ENCODE measurements at regions not wholly inside any gene's neighbourhood (a gene's known extent, or its start where the extent isn't known, plus 50 kb on each side); places are given as distances from the start of the nearest gene placed in this dataset.

DNA sequence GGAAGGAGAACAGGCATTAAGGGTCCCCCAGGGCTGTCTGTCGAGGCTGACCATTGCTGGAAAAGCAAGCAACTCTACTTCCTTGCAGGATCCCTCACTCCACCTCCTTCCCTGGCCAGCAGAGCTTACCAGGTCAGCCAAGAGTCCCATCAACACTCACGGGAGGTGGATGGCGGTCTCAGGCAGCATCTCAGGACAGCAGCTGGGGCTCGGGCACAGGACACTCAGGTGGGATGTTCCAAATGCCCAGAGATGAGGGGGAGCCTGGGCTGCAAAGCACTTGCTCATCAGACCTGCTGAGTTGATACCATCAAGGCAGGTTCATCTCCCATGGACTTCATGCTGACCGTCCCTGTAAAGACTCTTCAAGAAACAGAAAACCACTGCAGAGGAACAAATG, 559.8 kb downstream of the NPHP4 start:
- TF ChIP-seq CTCF (IDR thresholded peaks at IDR 0.05 in 2 of 3, conservative IDR thresholded peaks at IDR 0.05 in 1 of 3; ENCODE audit: borderline replicate concordance in 1 of 3, insufficient read depth in 1 of 3, low read depth in 2 of 3, low read length in 2 of 3) (no peak), ZFX (IDR thresholded peaks at IDR 0.05) (no peak), POLR2A (IDR thresholded peaks at IDR 0.05; ENCODE audit: borderline replicate concordance, extremely low read depth, insufficient read depth, insufficient read length) (no peak), EGR1 (IDR thresholded peaks at IDR 0.05; ENCODE audit: low read depth) (no peak), YY1 (IDR thresholded peaks at IDR 0.05; ENCODE audit: extremely low read depth, insufficient replicate concordance, low read depth, low read length) (no peak), CEBPB (IDR thresholded peaks at IDR 0.05; ENCODE audit: low read depth) (no peak), EZH2phosphoT487 (IDR thresholded peaks at IDR 0.05; ENCODE audit: borderline replicate concordance) (no peak), ELF1 (IDR thresholded peaks at IDR 0.05; ENCODE audit: borderline replicate concordance, low read depth) (no peak), EZH2 (IDR thresholded peaks at IDR 0.05) (no peak), ZBTB33 (IDR thresholded peaks at IDR 0.05; ENCODE audit: extremely low read depth, insufficient replicate concordance, low read length) (no peak)
- TF ChIP-seq, protein P1, sequence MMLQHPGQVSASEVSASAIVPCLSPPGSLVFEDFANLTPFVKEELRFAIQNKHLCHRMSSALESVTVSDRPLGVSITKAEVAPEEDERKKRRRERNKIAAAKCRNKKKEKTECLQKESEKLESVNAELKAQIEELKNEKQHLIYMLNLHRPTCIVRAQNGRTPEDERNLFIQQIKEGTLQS (IDR thresholded peaks at IDR 0.05), result no peak

All from HCT116 (cell line).